HEK293 (cell line): ENCODE measurements at regions not wholly inside any gene's neighbourhood (a gene's known extent, or its start where the extent isn't known, plus 50 kb on each side); places are given as distances from the start of the nearest gene placed in this dataset.

Experiments used
- CTCF ChIA-PET: fragments of 350-600 bp; formaldehyde crosslinking; extraction: SDS; loops from one replicate; lab custom pipeline; 2021; ENCODE audit warnings: antibody characterized with exemption; lab: Yijun Ruan, JAX
- POLR2A ChIA-PET: fragments of 300-600 bp; formaldehyde crosslinking; extraction: SDS; loops from one replicate; lab custom pipeline; 2020; ENCODE audit warnings: antibody characterized with exemption, inconsistent platforms; lab: Yijun Ruan, JAX
- H3K27ac ChIP-seq: fragments of 200-500 bp; sonication (Bioruptor generic); 2 replicates; pipeline ENCODE4 v1.5.1; 2014; ENCODE audit warnings: low read depth, low read length, control low read depth, inconsistent platforms; ENCODE audit errors: extremely low read depth
- H3K36me3 ChIP-seq, 2 experiments: fragments of 200-500 bp in 1 of 2; sonication (Bioruptor generic) in 1 of 2; 1 replicate in 1 of 2; 2 replicates in 1 of 2; pipeline ENCODE4 v1.5.1; 2014 to 2017; ENCODE audit warnings: inconsistent platforms in 2 of 2, low read length in 2 of 2; ENCODE audit not compliant: control insufficient read depth in 2 of 2, insufficient read depth in 1 of 2
- H3K4me1 ChIP-seq: fragments of 200-500 bp; sonication (Bioruptor generic); 2 replicates; pipeline ENCODE4 v1.5.1; 2014; ENCODE audit warnings: mild to moderate bottlenecking, low read length, inconsistent platforms; ENCODE audit not compliant: control insufficient read depth, insufficient read depth
- H3K4me3 ChIP-seq: 2 replicates; pipeline ENCODE4 v1.5.1; 2011; ENCODE audit warnings: low read depth, mild to moderate bottlenecking, control low read depth, low read length, moderate library complexity
- H3K9me3 ChIP-seq: fragments of 200-500 bp; sonication (Bioruptor generic); 2 replicates; pipeline ENCODE4 v1.5.1; 2014; ENCODE audit warnings: low read depth, low read length, inconsistent platforms; ENCODE audit not compliant: control insufficient read depth, insufficient read depth
- BCL6B ChIP-seq: fragments of 450-650 bp; formaldehyde crosslinking; IDR thresholded peaks from 2 replicates; pipeline ENCODE4 v1.5.1; 2017; ENCODE audit warnings: missing biosample characterization, missing genetic modification characterization
- EGR2 ChIP-seq: fragments of 450-650 bp; formaldehyde crosslinking; IDR thresholded peaks from 2 replicates; pipeline ENCODE4 v1.5.1; 2016; ENCODE audit warnings: low read depth, missing biosample characterization, missing genetic modification characterization
- KLF8 ChIP-seq: fragments of 450-650 bp; formaldehyde crosslinking; IDR thresholded peaks from 2 replicates; pipeline ENCODE4 v1.5.1; 2016; ENCODE audit warnings: missing biosample characterization, missing genetic modification characterization
- MEIS1 ChIP-seq: sonication (generic); formaldehyde crosslinking; IDR thresholded peaks from 2 replicates; pipeline ENCODE4 v1.8.1; 2022; ENCODE audit warnings: missing genetic modification reagents, mild to moderate bottlenecking, borderline replicate concordance
- MZF1 ChIP-seq: fragments of 450-650 bp; formaldehyde crosslinking; IDR thresholded peaks from 2 replicates; pipeline ENCODE4 v1.5.1; 2017; ENCODE audit warnings: missing biosample characterization, missing genetic modification characterization, borderline replicate concordance
- PBX3 ChIP-seq: sonication (generic); formaldehyde crosslinking; IDR thresholded peaks from 2 replicates; pipeline ENCODE4 v1.8.1; 2022; ENCODE audit warnings: mild to moderate bottlenecking, moderate library complexity, missing genetic modification reagents
- SALL2 ChIP-seq: fragments of 450-650 bp; formaldehyde crosslinking; IDR thresholded peaks from 2 replicates; pipeline ENCODE4 v1.5.0; 2017; ENCODE audit warnings: missing biosample characterization, mild to moderate bottlenecking, missing genetic modification characterization, borderline replicate concordance
- TSHZ1 ChIP-seq: fragments of 450-650 bp; formaldehyde crosslinking; IDR thresholded peaks from 2 replicates; pipeline ENCODE4 v1.5.1; 2016; ENCODE audit warnings: missing biosample characterization, missing genetic modification characterization, borderline replicate concordance
- YY1 ChIP-seq: fragments of 450-650 bp; formaldehyde crosslinking; IDR thresholded peaks from 2 replicates; pipeline ENCODE4 v1.5.1; 2018; ENCODE audit warnings: missing biosample characterization, missing genetic modification characterization
- ZBTB17 ChIP-seq: fragments of 450-650 bp; formaldehyde crosslinking; IDR thresholded peaks from 2 replicates; pipeline ENCODE4 v1.5.1; 2016; ENCODE audit warnings: missing biosample characterization, missing genetic modification characterization
- ZBTB26 ChIP-seq: fragments of 450-650 bp; formaldehyde crosslinking; optimal IDR thresholded peaks from 2 replicates; pipeline ENCODE3; 2016; ENCODE audit warnings: missing biosample characterization, mild to moderate bottlenecking, missing genetic modification characterization
- ZFP3 ChIP-seq: fragments of 450-650 bp; formaldehyde crosslinking; IDR thresholded peaks from 2 replicates; pipeline ENCODE4 v1.5.1; 2016; ENCODE audit warnings: low read depth, missing biosample characterization, missing genetic modification characterization
- ZFP37 ChIP-seq: fragments of 450-650 bp; formaldehyde crosslinking; IDR thresholded peaks from 2 replicates; pipeline ENCODE4 v1.5.1; 2016; ENCODE audit warnings: missing biosample characterization, missing genetic modification characterization
- ZNF132 ChIP-seq: fragments of 450-650 bp; formaldehyde crosslinking; IDR thresholded peaks from 2 replicates; pipeline ENCODE4 v1.5.1; 2017; ENCODE audit warnings: missing biosample characterization, missing genetic modification characterization, borderline replicate concordance
- ZNF157 ChIP-seq: fragments of 450-650 bp; formaldehyde crosslinking; IDR thresholded peaks from 2 replicates; pipeline ENCODE4 v1.5.1; 2016; ENCODE audit warnings: missing biosample characterization, missing genetic modification characterization
- ZNF174 ChIP-seq: fragments of 450-650 bp; formaldehyde crosslinking; IDR thresholded peaks from 2 replicates; pipeline ENCODE4 v1.5.0; 2017; ENCODE audit warnings: missing biosample characterization, mild to moderate bottlenecking, missing genetic modification characterization
- ZNF426 ChIP-seq: fragments of 450-650 bp; formaldehyde crosslinking; IDR thresholded peaks from 2 replicates; pipeline ENCODE4 v1.5.1; 2017; ENCODE audit warnings: missing biosample characterization, missing genetic modification characterization, mild to moderate bottlenecking, inconsistent platforms, moderate library complexity
- ZNF510 ChIP-seq: fragments of 450-650 bp; formaldehyde crosslinking; IDR thresholded peaks from 2 replicates; pipeline ENCODE4 v1.5.1; 2018; ENCODE audit warnings: mild to moderate bottlenecking, missing genetic modification characterization, missing biosample characterization; ENCODE audit not compliant: insufficient replicate concordance
- ZNF513 ChIP-seq: fragments of 450-650 bp; IDR thresholded peaks from 2 replicates; pipeline ENCODE4 v1.5.1; 2018; ENCODE audit warnings: missing biosample characterization, missing genetic modification characterization
- ZNF585B ChIP-seq: fragments of 450-650 bp; formaldehyde crosslinking; IDR thresholded peaks from 2 replicates; pipeline ENCODE4 v1.5.1; 2016; ENCODE audit warnings: missing biosample characterization, missing genetic modification characterization
- ZNF623 ChIP-seq: fragments of 450-650 bp; formaldehyde crosslinking; IDR thresholded peaks from 2 replicates; pipeline ENCODE4 v1.5.1; 2016; ENCODE audit warnings: missing biosample characterization, missing genetic modification characterization
- ZNF658 ChIP-seq: fragments of 450-650 bp; formaldehyde crosslinking; IDR thresholded peaks from 2 replicates; pipeline ENCODE4; 2016; ENCODE audit warnings: missing biosample characterization, missing genetic modification characterization
- ZNF76 ChIP-seq: fragments of 450-650 bp; formaldehyde crosslinking; IDR thresholded peaks from 2 replicates; pipeline ENCODE4; 2016; ENCODE audit warnings: low read depth, missing biosample characterization, missing genetic modification characterization, borderline replicate concordance
- ZNF776 ChIP-seq: fragments of 450-650 bp; formaldehyde crosslinking; IDR thresholded peaks from 2 replicates; pipeline ENCODE4 v1.5.0; 2017; ENCODE audit warnings: missing biosample characterization, missing genetic modification characterization, borderline replicate concordance
- ZSCAN30 ChIP-seq: fragments of 450-650 bp; IDR thresholded peaks from 2 replicates; pipeline ENCODE4 v1.5.1; 2018; ENCODE audit warnings: missing biosample characterization, mild to moderate bottlenecking, missing genetic modification characterization, moderate library complexity

GRCh38 chr1:188117436-188117835 lies 1288.7 kb downstream of the PLA2G4A start:
- TF ChIP-seq YY1 (no peak), SALL2 (tag by site-specific recombination) (no peak), ZFP3 (no peak), ZNF174 (tag by site-specific recombination) (no peak), PBX3 (CRISPR knock-in tag) (no peak), EGR2 (tag by site-specific recombination) (no peak)
- ChIA-PET POLR2A (no interaction called here), CTCF (interaction anchor here (0.7 kb wide), 1 partner anchor 110 kb away, joined by 4 read pairs; no protein-coding TSS in a partner anchor)
- Histone ChIP-seq H3K9me3 (no peaks in the 10 kb centered on the region), H3K36me3 (no peaks in the 10 kb centered on the region), H3K4me1 (no peaks in the 10 kb centered on the region), H3K4me3 (no peak overlapping the region), H3K27ac (no peak overlapping the region)

GRCh38 chr1:188122646-188123045 lies 1293.9 kb downstream of the PLA2G4A start:
- Histone ChIP-seq H3K4me1 (no peaks in the 10 kb centered on the region), H3K36me3 (no peaks in the 10 kb centered on the region), H3K9me3 (no peaks in the 10 kb centered on the region), H3K4me3 (no peak overlapping the region)
- CTCF ChIA-PET = interaction anchor here (0.7 kb wide), 1 partner anchor 150 kb away, joined by 3 read pairs; no protein-coding TSS in a partner anchor
- POLR2A ChIA-PET = no interaction called here
- no peak for TF ChIP-seq ZNF585B (tag by site-specific recombination)
- no peak for TF ChIP-seq ZFP37 (tag by site-specific recombination)
- TF ChIP-seq ZBTB17 (tag by site-specific recombination) = no peak
- TF ChIP-seq MZF1 = no peak
- TF ChIP-seq BCL6B (tag by site-specific recombination) = no peak
- no peak for TF ChIP-seq MEIS1 (CRISPR knock-in tag)
- no peak for TF ChIP-seq ZNF776 (tag by site-specific recombination)
- no peak for TF ChIP-seq KLF8
- no peak for TF ChIP-seq ZSCAN30 (tag by site-specific recombination)
- TF ChIP-seq ZNF76 (tag by site-specific recombination) = no peak
- no peak for TF ChIP-seq ZNF426
- no peak for TF ChIP-seq ZNF623 (tag by site-specific recombination)
- TF ChIP-seq, all 188 proteins: peak for 0
- H3K27ac ChIP-seq = no peak overlapping the region

GRCh38 chr1:188127507-188127906 lies 1298.8 kb downstream of the PLA2G4A start:
- no peak overlapping the region for H3K4me3 ChIP-seq
- ChIA-PET POLR2A (no interaction called here), CTCF (no interaction called here)
- no peaks in the 10 kb centered on the region for H3K4me1 ChIP-seq
- no peak overlapping the region for H3K27ac ChIP-seq
- no peaks in the 10 kb centered on the region for H3K36me3 ChIP-seq
- H3K9me3 ChIP-seq = no peaks in the 10 kb centered on the region
- no peak for TF ChIP-seq ZBTB26 (tag by site-specific recombination)
- no peak for TF ChIP-seq TSHZ1 (tag by site-specific recombination)
- no peak for TF ChIP-seq ZNF658 (tag by site-specific recombination)
- TF ChIP-seq ZNF513 (tag by site-specific recombination) = no peak
- no peak for TF ChIP-seq ZNF132 (tag by site-specific recombination)
- TF ChIP-seq ZNF510 (tag by site-specific recombination) = no peak
- no peak for TF ChIP-seq ZNF157 (tag by site-specific recombination)
